VCaP (cell line): ENCODE measurements at regions not wholly inside any gene's neighbourhood (a gene's known extent, or its start where the extent isn't known, plus 50 kb on each side); places are given as distances from the start of the nearest gene placed in this dataset.
"Not testable (repeated sequence)": the region's sequence is repeated elsewhere in the genome, so short reads cannot be mapped to it uniquely, and the experiment has no call there.

Experiments used
- H3K27ac ChIP-seq: fragments of 450-650 bp; 2 replicates; pipeline ENCODE4 v1.5.1; 2017
- TF ChIP-seq, protein P1 (sequence below): fragments of 450-650 bp; conservative IDR thresholded peaks from 2 replicates; pipeline ENCODE4 v1.5.1; 2017; ENCODE audit warnings: mild to moderate bottlenecking, moderate library complexity

DNA sequence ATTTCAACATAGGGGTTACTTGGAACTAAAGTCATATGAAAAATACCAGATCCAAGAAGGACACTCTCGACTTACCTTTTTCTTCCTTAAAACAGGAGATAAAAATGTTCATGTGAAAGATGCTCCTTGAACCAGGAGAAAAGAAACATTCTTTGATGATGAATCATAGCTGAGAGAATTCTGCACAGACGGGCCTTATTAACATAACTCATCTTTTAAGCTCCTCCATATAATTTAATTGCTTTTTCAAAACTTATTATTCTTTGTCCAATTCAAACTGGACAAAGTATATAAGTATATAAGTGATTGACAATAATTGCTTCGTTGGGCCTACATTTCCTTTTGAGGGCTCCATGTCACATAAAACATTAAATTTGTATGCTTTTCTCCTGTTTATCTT is 945.2 kb upstream of the C9orf72 start:
- TF ChIP-seq, protein P1, sequence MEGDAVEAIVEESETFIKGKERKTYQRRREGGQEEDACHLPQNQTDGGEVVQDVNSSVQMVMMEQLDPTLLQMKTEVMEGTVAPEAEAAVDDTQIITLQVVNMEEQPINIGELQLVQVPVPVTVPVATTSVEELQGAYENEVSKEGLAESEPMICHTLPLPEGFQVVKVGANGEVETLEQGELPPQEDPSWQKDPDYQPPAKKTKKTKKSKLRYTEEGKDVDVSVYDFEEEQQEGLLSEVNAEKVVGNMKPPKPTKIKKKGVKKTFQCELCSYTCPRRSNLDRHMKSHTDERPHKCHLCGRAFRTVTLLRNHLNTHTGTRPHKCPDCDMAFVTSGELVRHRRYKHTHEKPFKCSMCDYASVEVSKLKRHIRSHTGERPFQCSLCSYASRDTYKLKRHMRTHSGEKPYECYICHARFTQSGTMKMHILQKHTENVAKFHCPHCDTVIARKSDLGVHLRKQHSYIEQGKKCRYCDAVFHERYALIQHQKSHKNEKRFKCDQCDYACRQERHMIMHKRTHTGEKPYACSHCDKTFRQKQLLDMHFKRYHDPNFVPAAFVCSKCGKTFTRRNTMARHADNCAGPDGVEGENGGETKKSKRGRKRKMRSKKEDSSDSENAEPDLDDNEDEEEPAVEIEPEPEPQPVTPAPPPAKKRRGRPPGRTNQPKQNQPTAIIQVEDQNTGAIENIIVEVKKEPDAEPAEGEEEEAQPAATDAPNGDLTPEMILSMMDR: no peak

DNA sequence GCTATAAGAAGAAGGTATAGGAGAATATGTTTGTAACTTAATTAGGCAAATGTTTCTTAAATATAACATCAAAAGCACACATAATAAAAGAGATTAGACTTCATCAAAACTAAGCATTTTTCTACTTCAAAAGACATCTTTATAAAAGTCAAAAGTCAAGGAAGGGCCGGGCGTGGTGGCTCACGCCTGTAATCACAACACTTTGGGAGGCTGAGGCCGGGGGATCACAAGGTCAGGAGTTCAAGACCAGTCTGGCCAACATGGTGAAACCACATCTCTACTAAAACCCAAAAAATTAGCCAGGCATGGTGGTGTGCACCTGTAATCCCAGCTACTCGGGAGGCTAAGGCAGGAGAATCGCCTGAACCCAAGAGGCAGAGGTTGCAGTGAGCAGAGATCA is 951.0 kb upstream of the C9orf72 start:
- not testable (repeated sequence) for H3K27ac ChIP-seq

More for the DNA sequence above, 945.2 kb upstream of the C9orf72 start:
- H3K27ac ChIP-seq: no peak overlapping the region

DNA sequence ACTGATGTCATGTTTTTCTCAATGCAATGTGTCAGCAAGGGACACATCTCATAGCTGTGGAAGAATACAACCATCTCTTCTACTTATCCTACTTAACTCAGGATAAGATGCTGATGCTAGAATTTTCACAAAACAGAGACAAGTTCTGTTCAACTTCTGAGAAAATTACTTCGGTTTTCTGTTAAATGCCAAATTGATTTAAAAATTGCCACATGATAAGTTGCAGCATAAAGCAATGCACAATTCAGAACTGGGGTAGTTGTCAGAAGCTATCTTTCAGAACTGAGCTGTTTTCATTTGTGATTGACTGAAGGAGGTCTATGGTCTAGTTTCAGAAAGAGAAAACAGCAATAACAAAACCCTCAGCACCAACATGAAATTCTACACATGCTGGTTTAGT is 954.8 kb upstream of the C9orf72 start:
- H3K27ac ChIP-seq: no peak overlapping the region
- TF ChIP-seq, protein P1: no peak

DNA sequence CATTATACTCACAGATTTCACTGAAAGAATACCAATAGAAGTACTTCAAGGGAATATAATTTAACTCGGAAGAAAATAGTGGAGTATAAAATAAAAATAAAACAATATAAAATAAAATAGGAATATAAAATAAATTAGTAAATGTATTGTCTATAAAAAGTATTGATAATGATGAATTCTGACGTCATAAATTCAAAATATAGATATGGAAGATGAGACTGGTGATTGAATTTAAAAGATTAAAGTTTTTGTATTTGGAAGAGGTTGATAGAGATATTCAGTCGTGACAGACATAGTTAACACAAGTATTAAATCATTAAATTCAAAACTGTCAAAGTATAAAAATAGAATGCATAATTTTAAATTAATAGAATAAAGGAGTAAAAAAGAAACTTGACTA is 964.9 kb upstream of the C9orf72 start:
- H3K27ac ChIP-seq: no peak overlapping the region
- TF ChIP-seq, protein P1: no peak

DNA sequence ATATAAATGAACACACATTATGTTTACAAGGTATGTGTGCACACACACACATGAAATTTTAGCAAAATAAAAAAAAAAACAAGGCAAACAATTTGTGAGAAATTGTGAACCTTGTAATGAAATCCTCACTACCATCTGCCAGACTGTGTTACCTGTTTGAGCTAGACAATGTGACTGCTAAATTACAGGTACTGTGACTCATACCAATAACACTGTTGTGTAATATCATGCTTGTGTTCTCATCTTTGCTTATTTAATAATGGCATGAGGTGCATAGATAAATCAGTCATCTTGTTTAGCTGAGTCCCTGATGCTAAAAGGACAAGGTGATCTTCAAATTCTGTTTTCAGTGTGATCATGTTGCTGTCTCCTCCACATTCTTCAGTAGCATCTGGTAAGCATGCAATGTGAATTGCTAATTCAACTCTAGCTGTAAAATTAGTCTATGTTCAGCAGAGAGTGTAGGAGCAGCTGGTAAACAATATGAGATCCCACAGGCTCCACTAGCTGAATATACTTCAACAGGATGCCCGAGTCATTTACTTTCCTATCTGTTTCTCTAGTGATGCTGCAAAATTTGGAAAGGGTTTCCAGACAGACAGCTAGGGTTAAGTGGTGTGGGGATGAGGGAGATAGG is 966.3 kb upstream of the C9orf72 start:
- no peak overlapping the region for H3K27ac ChIP-seq
- TF ChIP-seq, protein P1: no peak

DNA sequence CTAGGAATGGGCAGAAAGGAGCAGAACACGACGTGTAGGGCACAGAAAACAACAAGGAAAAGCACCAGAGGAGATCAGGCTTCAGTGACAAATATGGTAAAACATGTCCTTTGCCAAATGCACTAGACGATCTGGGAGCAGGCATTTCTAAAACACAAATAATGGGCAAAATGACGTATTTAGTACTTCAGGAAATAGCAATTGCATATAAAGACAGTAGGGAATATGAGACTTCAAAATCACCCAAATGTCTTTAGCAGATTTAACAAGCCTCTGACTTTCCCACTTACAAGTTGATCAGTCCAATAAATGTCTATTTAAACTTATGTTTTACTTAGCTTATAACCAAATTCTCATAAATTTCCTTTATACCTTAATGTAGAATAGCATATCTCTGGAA is 969.6 kb upstream of the C9orf72 start:
- no peak overlapping the region for H3K27ac ChIP-seq
- TF ChIP-seq, protein P1: no peak

DNA sequence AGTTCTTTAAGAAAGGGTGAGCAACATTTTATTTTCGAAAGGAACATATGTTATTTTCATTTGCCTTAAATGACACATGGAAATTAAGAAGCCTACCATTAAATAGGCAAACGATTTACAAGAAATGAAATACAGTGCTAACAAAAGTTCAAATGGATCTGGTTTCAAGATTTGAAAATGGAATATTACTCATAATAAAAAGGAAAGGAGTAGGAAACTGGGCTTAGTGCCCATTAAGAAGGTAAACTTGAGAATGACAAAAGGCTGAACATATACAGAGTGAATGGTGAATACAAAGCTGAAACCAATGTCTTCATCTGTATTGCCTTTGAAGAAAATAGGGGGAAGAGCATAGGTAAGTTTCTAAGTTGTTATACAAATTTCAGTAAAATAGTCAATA is 974.2 kb upstream of the C9orf72 start:
- TF ChIP-seq, protein P1: no peak
- no peak overlapping the region for H3K27ac ChIP-seq

DNA sequence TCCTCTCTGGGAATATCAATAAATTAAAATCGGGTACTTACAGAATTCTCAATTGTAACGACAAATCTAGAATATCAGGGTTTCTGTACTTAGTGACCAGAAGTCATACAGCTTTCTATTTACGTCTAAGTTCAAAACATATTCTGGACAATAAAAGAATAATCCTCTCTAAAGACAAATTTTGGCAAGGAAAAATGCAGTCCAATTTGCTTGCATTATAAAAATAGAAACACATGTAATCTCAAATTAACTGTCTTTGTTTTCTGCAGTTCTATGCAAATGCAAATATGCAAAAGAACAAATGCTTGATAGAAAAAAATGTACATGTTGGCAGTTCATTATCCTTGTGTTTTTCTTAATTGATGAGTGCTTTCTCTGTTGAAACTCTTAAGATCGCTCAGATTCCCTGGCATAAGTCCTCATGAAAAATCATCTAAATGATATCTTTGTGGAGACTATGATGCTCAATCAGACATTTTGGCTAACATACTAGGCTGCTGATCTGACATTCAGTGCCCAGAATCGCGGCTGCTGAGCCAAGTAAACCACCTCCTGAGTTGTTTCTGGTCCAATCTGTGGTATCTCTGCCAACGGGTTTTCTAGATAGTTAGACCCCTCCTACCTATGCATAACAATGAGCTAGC is 990.1 kb upstream of the C9orf72 start:
- no peak overlapping the region for H3K27ac ChIP-seq
- TF ChIP-seq, protein P1: no peak
